Endothelial cell of umbilical vein (primary cell): ENCODE measurements at regions not wholly inside any gene's neighbourhood (a gene's known extent, or its start where the extent isn't known, plus 50 kb on each side); places are given as distances from the start of the nearest gene placed in this dataset.

Experiments used
- BruUV-seq: library from RNA; stranded (reverse); fragments of 400-500 nt; replicated peaks from 2 replicates; lab custom pipeline; 2021; lab: Mats Ljungman, UMichigan
- CTCF ChIA-PET: fragments of 300-600, 350-600 bp; sonication (Branson Sonifier 250); formaldehyde crosslinking; loops from one replicate; lab custom pipeline; 2021; ENCODE audit warnings: antibody characterized with exemption, inconsistent platforms; lab: Charles Lee
- POLR2A ChIA-PET: fragments of 300-600, 350-600 bp; sonication (Branson Sonifier 250); formaldehyde crosslinking; loops from one replicate; lab custom pipeline; 2021; ENCODE audit warnings: antibody characterized with exemption, inconsistent platforms; lab: Charles Lee
- DNase-seq: peaks from one replicate; pipeline ENCODE4 v3.0.0-alpha.2; 2011; ENCODE audit warnings: low read depth, low spot score
- FAIRE-seq: peaks from 2 replicates; lab custom pipeline; 2011; peaks lifted over from hg19 to GRCh38; lab: Jason Lieb, UNC
- H2AFZ ChIP-seq: 2 replicates; pipeline ENCODE4 v1.6.0; 2012; ENCODE audit warnings: low read depth, low read length, control low read depth, inconsistent platforms
- H3K27ac ChIP-seq: 2 replicates; pipeline ENCODE4 v1.5.1; 2011; ENCODE audit warnings: low read depth, mild to moderate bottlenecking, control low read depth, low read length, moderate library complexity; ENCODE audit not compliant: insufficient read depth
- H3K27me3 ChIP-seq, 2 experiments: 2 replicates each; pipeline versions ENCODE4 v1.6.0 to v1.6.1; 2011; ENCODE audit warnings: low read length in 2 of 2, mixed read lengths in 1 of 2; ENCODE audit not compliant: control insufficient read depth in 2 of 2, insufficient read depth in 2 of 2
- H3K36me3 ChIP-seq, 2 experiments: 2 replicates in 1 of 2; 3 replicates in 1 of 2; pipeline ENCODE4 v1.5.1; 2011; ENCODE audit warnings: low read length in 2 of 2, mild to moderate bottlenecking in 1 of 2, moderate library complexity in 1 of 2; ENCODE audit not compliant: control insufficient read depth in 2 of 2, insufficient read depth in 2 of 2; ENCODE audit errors: extremely low read depth in 1 of 2
- H3K4me1 ChIP-seq: 3 replicates; pipeline ENCODE4 v1.5.1; 2011; ENCODE audit warnings: mild to moderate bottlenecking, low read length; ENCODE audit not compliant: control insufficient read depth, insufficient read depth; ENCODE audit errors: extremely low read depth
- H3K4me2 ChIP-seq: 2 replicates; pipeline ENCODE4 v1.6.1; 2011; ENCODE audit warnings: low read length, control low read depth, mixed read lengths; ENCODE audit not compliant: insufficient read depth
- H3K4me3 ChIP-seq, 3 experiments: fragments of 200-600 bp in 1 of 3; sonication (generic), shearing (Covaris generic) in 1 of 3; replicated peaks in 1 of 3; 2 replicates each; pipeline ENCODE4 v1.5.1; 2011 to 2016; ENCODE audit warnings: control low read depth in 3 of 3, low read length in 3 of 3, mild to moderate bottlenecking in 2 of 3, inconsistent platforms in 1 of 3, low read depth in 1 of 3, moderate library complexity in 1 of 3; ENCODE audit not compliant: insufficient read depth in 1 of 3
- H3K79me2 ChIP-seq: 2 replicates; pipeline ENCODE4 v1.6.0; 2012; ENCODE audit warnings: low read length, inconsistent platforms; ENCODE audit not compliant: control insufficient read depth, insufficient read depth
- H3K9ac ChIP-seq: replicated peaks from 2 replicates; pipeline ENCODE3; 2011; ENCODE audit warnings: low read length, control low read depth; ENCODE audit not compliant: insufficient read depth; ENCODE audit errors: extremely low read depth
- H3K9me1 ChIP-seq: replicated peaks from 3 replicates; pipeline ENCODE4 v1.6.0; 2011; ENCODE audit warnings: mild to moderate bottlenecking, low read length; ENCODE audit not compliant: control insufficient read depth, insufficient read depth; ENCODE audit errors: extremely low read depth
- H3K9me3 ChIP-seq: replicated peaks from 2 replicates; pipeline ENCODE4 v1.5.1; 2012; ENCODE audit warnings: low read length, inconsistent platforms; ENCODE audit not compliant: control insufficient read depth, insufficient read depth
- H4K20me1 ChIP-seq: replicated peaks from 2 replicates; pipeline ENCODE3; 2011; ENCODE audit warnings: mild to moderate bottlenecking, low read length; ENCODE audit not compliant: control insufficient read depth, insufficient read depth; ENCODE audit errors: extremely low read depth
- EZH2 ChIP-seq: IDR thresholded peaks from 2 replicates; pipeline ENCODE4 v1.6.1; 2012; ENCODE audit warnings: borderline replicate concordance, low read depth, mild to moderate bottlenecking, moderate library complexity, low read length, inconsistent platforms; ENCODE audit not compliant: severe bottlenecking
- JUN ChIP-seq: IDR thresholded peaks from 2 replicates; pipeline ENCODE4 v1.6.1; 2011; ENCODE audit warnings: borderline replicate concordance, low read depth; ENCODE audit not compliant: insufficient read length, insufficient read depth
- MAX ChIP-seq: IDR thresholded peaks from 2 replicates; pipeline ENCODE4 v1.6.1; 2011; ENCODE audit not compliant: insufficient read depth, insufficient read length
- POLR2AphosphoS5 ChIP-seq: IDR thresholded peaks from 2 replicates; pipeline ENCODE4 v1.6.1; 2012; ENCODE audit warnings: low read depth, mild to moderate bottlenecking, control low read depth, low read length, moderate library complexity; ENCODE audit not compliant: insufficient read depth
- dilution Hi-C: fragments of 300-500 bp; cut with MboI; formaldehyde crosslinking; loops from one replicate; pipeline ENCODE4 v1.15.0; 2019; ENCODE audit warnings: low sequenced_read_pairs; ENCODE audit not compliant: extremely low pct_ligation_motif_present
- intact Hi-C: fragments of 100-400 bp; cut with micrococcal nuclease; formaldehyde crosslinking; loops from one replicate; pipeline ENCODE4 v1.10.0; 2022
- TF ChIP-seq, protein P1 (sequence below), 2 donors: IDR thresholded peaks; 1 replicate in 1 of 2; 2 replicates in 1 of 2; pipeline ENCODE4 v1.5.1; 2011; ENCODE audit warnings: low read length in 2 of 2, mild to moderate bottlenecking in 2 of 2, moderate library complexity in 2 of 2, control low read depth in 1 of 2, inconsistent platforms in 1 of 2, low read depth in 1 of 2; ENCODE audit not compliant: insufficient read depth in 1 of 2; ENCODE audit errors: extremely low read depth in 1 of 2

- Histone ChIP-seq H3K4me2 (no peak overlapping the region), H3K9me1 (no peaks in the 10 kb centered on the region), H4K20me1 (no peaks in the 10 kb centered on the region), H3K79me2 (no peaks in the 10 kb centered on the region), H2AFZ (no peak overlapping the region), H3K9ac (no peak overlapping the region), H3K4me1 (peaks cover 17% of the 10 kb centered on the region), H3K4me3 (no peak overlapping the region), H3K27ac (no peak overlapping the region), H3K9me3 (no peaks in the 10 kb centered on the region), H3K36me3 (no peaks in the 10 kb centered on the region), H3K27me3 (no peaks in the 10 kb centered on the region)
- FAIRE-seq (no peak), DNase-seq (no peak)
- no peak for TF ChIP-seq JUN
- intact Hi-C loops (no loop called here), dilution Hi-C loops (no loop called here)
- CTCF ChIA-PET, result interaction anchor here (1.3 to 2.1 kb wide), 4 partner anchors 10 to 772 kb away, joined by 3 to 8 read pairs (median 5); no protein-coding TSS in a partner anchor
- no TSS peak for BruUV-seq
- POLR2A ChIA-PET, result no interaction called here
These were observed 94.9 kb upstream of the ABCB5 start for GRCh38 chr7:20520530-20520929.

DNA sequence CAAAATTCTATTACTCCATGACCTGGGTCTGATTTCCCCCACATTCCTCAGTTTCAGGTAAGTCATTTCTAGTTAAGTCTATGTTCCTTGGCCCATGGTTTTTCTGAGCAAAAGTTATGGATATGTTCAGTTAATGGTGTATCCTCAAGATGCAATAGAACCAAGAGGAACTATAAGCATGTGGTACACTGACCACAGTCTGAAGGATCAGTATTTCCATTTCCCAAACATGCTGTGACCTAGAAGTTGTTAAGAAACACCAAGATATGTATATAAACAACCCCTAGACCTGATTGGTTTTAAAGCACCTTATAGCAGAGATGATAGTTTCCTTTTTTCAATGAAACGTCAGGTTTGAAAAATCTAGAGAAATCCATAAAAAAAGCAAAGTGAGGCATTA is 94.2 kb upstream of the ABCB5 start:
- Histone ChIP-seq H3K9me1 (no peaks in the 10 kb centered on the region), H2AFZ (no peak overlapping the region), H3K79me2 (no peaks in the 10 kb centered on the region), H4K20me1 (no peaks in the 10 kb centered on the region), H3K27ac (no peak overlapping the region), H3K9me3 (no peaks in the 10 kb centered on the region), H3K4me1 (peaks cover 17% of the 10 kb centered on the region), H3K36me3 (no peaks in the 10 kb centered on the region), H3K4me3 (no peak overlapping the region), H3K9ac (no peak overlapping the region), H3K4me2 (no peak overlapping the region), H3K27me3 (no peaks in the 10 kb centered on the region)
- dilution Hi-C loops, result no loop called here
- DNase-seq (no peak), FAIRE-seq (no peak)
- ChIA-PET CTCF (no interaction called here), POLR2A (no interaction called here)
- no TSS peak for BruUV-seq
- intact Hi-C loops, result no loop called here
- TF ChIP-seq EZH2, result no peak
- TF ChIP-seq, protein P1, sequence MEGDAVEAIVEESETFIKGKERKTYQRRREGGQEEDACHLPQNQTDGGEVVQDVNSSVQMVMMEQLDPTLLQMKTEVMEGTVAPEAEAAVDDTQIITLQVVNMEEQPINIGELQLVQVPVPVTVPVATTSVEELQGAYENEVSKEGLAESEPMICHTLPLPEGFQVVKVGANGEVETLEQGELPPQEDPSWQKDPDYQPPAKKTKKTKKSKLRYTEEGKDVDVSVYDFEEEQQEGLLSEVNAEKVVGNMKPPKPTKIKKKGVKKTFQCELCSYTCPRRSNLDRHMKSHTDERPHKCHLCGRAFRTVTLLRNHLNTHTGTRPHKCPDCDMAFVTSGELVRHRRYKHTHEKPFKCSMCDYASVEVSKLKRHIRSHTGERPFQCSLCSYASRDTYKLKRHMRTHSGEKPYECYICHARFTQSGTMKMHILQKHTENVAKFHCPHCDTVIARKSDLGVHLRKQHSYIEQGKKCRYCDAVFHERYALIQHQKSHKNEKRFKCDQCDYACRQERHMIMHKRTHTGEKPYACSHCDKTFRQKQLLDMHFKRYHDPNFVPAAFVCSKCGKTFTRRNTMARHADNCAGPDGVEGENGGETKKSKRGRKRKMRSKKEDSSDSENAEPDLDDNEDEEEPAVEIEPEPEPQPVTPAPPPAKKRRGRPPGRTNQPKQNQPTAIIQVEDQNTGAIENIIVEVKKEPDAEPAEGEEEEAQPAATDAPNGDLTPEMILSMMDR (IDR thresholded peaks at IDR 0.05; ENCODE audit: extremely low read depth in 1 of 2, insufficient read depth in 1 of 2, low read depth in 1 of 2, low read length in 2 of 2), result no peak
- no peak for TF ChIP-seq JUN
- TF ChIP-seq MAX, result no peak
- TF ChIP-seq POLR2AphosphoS5, result no peak
